ENCODE measurements at regions not wholly inside any gene's neighbourhood (a gene's known extent, or its start where the extent isn't known, plus 50 kb on each side); places are given as distances from the start of the nearest gene placed in this dataset.

- TF ChIP-seq CTCF (IDR thresholded peaks at IDR 0.05) (no peak), POLR2A (IDR thresholded peaks at IDR 0.05) (no peak)
Measured at GRCh38 chr11:71120471-71120896, 131.9 kb downstream of the SHANK2 start.

Measured in adrenal gland (tissue), 5 donors.